ENCODE measurements at regions not wholly inside any gene's neighbourhood (a gene's known extent, or its start where the extent isn't known, plus 50 kb on each side); places are given as distances from the start of the nearest gene placed in this dataset.
A peak's percentile ranks its signal among the peaks of the same experiment; 100 is the strongest.
"Not testable (repeated sequence)": the region's sequence is repeated elsewhere in the genome, so short reads cannot be mapped to it uniquely, and the experiment has no call there.

DNA sequence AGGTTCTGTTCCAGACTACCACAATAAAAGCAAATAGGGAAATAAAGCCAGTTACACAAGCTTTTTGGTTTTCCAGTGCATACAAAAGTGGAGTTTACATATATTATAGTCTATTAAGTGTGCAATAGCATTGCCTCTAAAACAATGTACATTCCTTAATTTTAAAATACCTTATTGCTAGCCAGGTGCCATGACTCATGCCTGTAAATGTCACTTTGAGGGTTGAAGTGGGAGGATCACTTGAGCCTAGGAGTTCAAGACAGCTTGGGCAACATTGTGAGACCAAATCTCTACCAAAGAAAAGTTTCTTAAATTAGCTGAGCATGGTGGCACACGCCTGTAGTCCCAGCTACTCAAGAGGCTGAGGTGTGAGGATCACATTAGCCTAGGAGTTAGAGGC lies 52.9 kb upstream of the IMP4 start:
- DNase-seq (ENCODE audit: low read depth), result no peak

DNA sequence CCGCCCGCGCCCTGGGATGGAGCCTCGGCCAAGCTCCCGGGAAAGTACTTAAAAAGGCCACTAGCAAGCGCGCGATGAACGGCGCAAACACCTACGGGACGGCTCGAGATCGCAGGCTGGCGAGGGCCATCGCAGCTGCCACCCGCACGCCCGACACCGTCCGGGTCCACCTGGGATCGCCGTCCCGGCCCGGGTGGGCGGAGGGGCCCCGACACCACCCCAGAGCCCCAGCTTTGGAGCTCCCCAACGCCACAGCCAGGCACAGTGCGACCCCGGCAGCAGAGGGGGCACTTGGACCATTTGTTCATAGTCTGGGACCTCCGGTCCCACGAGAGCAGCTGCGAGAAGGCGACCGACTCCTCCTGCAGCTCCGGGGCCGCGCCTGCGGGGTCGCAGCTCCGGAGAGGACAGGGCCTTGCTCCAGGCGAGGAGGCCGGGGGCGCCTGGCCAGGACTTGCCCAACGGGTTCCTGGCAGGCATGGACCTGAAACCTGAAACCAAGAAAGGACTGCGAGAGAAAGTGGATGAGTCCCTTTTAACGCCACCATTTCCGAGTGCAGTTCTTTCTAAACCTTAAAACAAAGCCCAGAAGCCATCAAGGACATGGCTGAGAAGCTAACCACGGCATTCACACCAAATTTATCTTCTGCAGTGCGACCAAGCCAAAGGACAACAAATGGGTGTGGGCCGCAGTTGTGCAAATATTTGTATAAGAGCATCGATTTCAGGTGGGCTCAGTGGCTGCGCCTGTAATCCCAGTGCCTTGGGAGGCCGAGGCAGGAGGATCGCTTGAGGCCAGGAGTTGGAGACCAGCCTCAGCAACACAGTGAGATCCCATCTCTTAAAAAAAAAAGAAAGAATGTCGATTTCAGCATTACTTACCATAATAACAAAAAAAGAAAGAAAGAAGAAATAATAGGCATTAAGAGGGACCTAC lies 54.0 kb upstream of the IMP4 start:
- no peak for DNase-seq (ENCODE audit: low read depth)

DNA sequence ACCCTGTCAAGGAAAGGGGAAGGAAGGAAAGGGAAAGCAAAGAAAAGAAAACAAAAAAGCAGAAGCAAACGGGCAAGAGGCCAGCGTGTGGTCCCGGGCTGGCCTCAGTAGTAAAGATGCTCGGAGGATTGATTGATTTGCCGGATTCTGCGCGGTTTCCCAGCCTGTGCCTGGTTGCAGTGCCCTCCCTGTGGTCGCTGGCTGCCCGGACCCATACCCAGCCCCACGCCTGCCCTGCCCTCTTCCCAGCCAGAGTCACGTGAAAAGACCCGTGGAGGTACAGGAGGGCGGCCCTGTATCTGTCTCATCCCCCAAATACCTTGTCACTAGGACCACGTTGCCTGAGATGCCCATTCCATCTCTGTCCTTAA lies 55.1 kb upstream of the IMP4 start:
- DNase-seq (ENCODE audit: low read depth), result no peak

DNA sequence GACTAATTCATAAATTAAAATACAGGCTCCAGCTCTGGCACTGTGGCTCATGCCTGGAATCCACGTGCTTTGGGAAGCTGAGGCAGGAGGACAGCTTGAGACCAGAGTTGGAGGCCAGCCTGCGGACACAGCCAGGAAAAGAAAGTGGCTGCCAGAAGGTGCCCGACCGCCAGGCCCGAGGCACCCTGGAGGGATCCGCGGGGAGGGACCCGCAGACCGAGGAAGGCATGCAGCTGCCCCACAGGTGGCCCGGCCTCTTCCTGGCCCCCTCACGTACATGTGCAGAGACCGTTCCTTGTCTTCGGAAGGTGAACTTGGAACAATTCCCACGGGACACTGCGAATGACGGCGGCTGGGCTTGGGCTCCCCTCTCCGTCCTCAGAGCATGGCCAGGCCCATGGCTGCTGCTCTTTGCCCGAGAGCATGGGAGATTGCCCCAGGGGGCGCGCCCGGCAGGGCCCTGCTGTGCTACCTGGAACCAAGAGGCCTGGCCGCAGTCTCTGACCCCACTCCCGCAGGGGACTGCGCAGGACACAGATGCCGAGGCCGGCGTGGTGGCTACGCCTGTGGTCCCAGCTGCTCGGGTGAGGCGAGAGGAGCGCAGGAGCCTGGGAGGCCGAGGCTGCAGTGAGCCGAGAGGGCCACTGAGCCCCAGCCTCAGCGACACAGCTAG lies 55.6 kb upstream of the IMP4 start:
- no peak for DNase-seq (ENCODE audit: low read depth)

DNA sequence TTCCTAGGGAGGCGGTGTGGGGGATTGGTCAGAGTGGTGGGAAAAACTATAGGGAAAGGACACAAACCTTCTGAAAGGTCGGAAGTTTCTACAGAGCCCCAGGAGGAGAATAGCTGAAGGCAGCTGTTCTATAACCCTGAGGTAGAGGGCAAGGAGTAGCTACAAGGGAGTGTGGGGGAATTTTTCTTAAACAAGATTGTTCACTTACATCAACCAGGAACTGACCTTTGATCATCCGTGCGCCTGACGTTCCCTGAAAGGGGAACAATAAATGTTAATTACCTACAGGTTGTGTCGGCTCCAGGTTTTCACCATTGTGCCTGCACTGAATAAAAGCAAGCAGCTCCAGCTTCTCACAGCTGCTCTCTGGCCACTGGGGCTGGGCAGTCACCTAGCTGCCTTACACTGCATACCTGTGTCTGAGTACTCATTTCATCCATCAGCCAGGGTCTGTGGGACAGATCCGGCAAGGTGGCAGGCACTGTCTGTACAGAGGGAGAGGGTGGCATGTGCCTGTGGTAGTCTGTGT lies 59.3 kb upstream of the IMP4 start:
- not testable (repeated sequence) for DNase-seq (ENCODE audit: low read depth)

DNA sequence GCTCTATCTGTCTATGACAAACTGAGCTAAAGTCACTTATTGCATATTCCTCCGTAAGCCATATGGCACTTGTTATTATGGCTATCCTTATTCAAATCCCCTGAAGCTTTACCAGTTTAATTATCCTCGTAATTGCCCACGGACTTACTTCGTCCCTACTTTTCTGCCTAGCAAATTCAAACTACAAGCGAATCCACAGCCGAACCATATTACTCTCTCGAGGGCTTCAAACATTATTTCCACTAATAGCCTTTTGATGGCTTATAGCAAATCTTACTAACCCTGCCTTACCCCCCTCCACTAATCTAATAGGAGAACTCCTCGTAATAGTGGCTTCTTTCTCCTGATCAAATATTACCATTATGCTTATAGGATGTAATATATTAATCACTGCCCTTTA lies 63.1 kb upstream of the IMP4 start:
- DNase-seq (ENCODE audit: low read depth), result not testable (repeated sequence)

DNA sequence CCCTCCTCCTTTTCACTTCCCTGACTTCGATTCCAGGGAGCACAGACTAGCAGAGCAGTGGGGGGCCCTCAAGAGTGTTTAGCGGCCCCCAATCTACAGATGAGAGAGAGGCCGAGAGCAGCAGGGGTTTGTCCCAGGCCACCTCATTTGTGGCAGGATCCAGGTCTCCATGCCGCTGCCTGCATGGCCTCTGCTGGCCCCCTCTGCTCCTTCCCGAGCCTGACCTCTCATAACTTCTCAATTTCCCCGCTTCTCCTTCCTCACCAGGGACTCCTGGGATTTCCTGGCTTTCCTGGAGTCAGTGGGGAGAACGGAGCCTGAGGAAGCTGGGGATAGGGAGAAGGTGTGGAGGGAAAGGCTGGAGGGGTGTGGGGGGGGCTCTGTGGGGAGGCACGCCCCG lies 70.1 kb upstream of the TUBA3E start:
- DNase-seq (ENCODE audit: low read depth), result not testable (repeated sequence)

DNA sequence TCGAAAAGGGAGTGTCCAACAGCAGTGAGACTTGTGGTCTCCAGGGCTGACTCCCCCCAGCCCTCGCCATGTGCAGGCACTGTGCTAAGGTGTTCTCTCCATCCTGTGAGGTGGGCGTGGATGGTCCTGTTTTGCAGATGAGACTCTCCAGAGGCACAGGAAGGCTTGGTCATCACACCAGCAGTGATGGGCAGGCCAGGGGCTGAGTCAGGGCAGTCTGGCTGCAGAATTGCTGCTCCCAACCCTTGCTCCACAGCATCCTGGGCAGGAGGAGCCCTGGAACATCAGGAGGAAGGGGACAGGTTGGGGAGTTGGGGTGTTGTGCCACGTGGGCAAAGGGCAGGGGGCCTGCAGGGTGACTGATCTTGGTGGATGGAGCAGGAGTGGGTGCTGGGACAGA lies 69.3 kb upstream of the TUBA3E start:
- DNase-seq (ENCODE audit: low read depth), result not testable (repeated sequence)

DNA sequence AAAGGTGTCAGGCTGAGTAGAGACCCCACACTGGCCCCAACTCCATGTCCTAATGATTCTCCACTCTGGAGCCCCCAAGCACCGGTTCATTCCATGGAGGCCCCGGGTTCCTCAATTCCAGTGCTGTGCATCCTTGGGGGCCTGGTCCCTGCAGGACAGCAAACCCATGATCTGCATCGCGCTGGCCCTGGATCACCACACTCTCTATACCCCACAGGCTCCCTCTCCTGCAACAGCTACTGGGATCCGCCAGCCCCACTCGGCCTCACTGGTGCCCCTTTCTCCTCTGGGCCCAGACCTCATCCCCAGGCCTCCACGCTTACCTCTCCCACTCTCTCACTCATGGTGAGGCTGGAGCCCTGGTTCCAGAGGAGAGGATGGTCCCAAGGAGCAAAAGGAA lies 68.6 kb upstream of the TUBA3E start:
- not testable (repeated sequence) for DNase-seq (ENCODE audit: low read depth)

DNA sequence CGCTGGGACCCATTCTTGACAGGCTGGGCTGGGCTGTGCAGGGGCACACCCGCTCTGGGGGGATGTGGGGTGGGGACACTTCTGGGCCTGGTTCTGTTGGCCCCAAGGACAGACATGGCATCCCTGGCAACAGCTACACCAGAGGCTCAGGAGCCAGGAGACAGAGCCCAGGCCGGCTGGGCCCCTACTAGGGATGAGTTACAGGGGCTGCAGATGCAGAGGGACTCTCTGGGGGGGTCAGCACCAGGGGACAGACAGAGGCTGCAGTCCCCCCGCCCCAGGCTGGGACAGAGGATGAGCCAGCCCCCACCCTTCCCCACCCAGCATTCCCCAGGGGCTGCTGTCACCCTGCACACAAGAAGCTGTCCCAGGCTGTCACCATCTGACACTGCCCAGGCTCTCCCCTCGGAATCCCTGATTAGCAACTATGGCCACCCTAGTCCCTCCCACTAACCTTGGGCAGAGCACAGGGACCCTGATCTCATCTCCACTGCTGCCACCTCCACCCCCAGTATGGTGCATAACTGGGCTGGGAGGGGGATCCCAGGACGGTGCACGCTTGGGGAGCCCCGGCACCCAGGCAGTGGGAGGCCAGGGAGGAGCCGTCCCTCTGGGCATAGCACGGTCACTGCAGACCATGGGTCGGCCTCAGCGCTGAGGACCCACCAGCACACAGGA lies 67.5 kb upstream of the TUBA3E start:
- not testable (repeated sequence) for DNase-seq (ENCODE audit: low read depth)

DNA sequence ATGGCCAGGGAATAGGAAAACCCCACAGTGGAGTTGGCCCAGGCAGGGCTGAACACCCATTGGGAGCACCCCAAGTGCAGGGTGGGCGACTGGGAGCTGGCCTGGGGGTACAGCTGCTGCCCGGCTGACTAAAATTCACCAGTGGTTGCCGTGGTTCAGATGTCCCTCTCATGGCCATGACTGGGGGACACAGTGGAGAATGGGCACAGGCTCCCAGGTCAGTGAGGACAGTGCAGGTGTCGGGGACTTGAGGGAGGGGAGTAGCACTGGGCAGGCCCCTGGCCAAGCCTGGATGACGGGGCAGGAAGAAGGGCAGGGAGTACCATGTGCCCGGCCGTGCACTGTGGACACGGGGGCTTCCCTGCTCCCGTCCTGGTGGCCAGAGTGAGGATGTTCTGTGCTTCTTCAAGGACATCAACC lies 66.7 kb upstream of the TUBA3E start:
- DNase-seq (ENCODE audit: low read depth), result not testable (repeated sequence)

DNA sequence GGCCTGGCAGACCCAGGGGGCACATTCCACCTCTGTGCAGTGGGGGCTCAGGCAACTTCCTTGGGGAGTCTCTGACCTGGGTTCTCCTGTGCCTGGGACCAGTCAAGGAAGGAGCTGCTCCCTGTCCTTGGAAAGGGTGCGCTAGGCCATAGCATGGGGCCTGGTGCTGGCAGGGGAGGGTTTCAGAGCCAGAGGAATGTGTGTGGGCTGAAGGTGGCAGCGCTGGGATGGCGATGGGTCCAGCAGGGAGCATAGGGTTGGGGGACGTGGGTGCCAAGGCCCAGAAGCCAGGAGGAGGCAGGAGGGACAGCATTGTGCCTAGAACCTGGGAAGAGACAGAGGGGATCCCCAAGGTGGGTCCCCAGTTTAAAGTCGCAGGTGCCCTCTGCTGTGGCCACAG lies 66.3 kb upstream of the TUBA3E start:
- DNase-seq (ENCODE audit: low read depth), result no peak

DNA sequence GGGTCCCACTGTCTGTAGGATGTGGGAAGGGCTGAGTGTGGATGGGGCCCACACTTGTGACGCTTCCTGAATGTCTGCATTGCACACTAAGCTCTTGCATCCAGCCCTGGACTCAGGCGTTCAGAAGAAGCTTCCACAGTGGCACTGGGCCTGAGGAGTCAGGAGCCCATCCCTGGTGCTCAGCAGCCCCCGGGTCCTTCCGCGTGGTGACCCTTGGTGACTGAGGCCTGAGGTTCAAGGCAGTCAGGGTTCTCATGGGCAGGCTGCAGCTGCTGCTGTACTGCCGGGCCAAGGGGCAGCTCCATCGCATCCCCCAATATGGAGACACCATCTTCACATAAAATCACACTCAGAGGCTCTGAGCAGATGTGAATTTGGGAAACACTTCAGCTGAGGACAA lies 65.8 kb upstream of the TUBA3E start:
- no peak for DNase-seq (ENCODE audit: low read depth)

DNA sequence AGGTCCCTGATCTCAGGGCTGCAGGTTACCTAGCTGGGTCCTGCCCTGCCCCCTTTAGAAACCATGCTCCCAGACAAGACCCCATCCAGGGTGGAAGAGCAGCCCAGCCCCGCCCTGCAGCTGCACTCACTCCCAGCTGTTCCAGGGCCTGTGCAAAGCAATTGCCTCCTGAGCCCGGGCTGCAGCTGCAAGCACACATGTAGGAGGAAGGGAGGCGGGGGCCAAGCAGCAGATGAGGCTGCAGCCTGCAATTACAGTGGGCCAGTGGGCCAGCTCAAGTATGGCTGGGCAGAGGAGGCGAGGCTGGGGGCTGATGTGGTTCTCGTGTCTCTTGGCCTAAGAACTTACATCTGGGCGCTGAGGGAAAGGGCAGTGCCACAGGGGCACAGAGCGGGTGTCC lies 65.4 kb upstream of the TUBA3E start:
- DNase-seq (ENCODE audit: low read depth), result no peak

DNA sequence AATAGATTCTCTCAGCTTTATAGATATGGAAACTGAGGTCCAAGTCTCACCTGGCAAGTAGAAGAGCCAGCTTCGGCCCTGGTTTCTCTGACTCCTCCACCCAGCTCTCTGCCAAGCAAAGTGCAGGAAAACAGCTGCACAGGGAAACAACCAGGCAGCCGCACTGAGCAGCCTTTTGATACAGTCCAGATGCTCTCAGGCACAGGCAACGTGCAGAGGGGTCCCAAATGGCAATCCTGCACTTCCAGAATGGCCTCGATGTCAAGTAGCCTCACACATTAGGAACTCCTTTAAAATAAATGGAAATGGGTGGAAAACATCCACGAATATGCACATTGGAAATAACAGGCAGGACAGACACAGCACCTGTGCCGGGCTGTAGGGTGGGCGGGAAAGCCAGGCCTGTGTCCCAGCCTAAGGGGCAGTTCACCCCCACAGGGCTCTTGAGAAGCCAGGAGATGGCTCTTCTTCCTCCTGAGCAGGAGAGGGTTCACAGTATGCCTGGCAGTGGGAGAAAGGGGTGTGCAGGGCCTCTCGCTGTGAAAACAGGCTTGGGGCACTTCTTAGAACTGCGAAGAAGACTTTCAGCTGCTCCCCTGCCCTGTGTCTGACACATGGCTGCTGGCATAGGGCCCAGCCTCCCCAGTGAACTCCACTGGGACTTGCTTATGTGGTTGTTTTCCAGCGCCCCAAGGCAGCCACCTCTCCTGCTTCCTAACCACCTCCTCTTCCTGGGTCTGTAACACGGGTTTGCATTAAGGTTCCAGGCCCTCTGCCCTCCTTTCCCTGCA lies 63.9 kb upstream of the TUBA3E start:
- DNase-seq (ENCODE audit: low read depth), result peak; percentile 78

DNA sequence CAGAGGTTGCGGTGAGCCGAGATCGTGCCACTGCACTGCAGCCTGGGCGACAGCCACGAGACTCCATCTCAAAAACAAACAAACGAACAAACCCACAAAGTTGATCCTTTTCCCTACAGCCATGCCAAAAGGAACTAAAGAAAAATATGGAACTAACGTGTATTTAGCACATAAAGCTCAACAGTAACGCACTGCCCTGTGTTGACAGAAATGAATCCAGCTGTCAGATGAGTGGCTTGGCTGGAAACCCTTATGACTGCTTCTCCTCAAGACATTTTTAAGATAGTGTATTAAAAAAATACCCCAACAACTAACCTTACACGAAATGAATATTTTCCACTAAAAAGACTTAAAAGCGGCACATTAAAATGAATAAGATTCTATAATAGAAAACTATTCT lies 62.9 kb upstream of the TUBA3E start:
- no peak for DNase-seq (ENCODE audit: low read depth)

DNA sequence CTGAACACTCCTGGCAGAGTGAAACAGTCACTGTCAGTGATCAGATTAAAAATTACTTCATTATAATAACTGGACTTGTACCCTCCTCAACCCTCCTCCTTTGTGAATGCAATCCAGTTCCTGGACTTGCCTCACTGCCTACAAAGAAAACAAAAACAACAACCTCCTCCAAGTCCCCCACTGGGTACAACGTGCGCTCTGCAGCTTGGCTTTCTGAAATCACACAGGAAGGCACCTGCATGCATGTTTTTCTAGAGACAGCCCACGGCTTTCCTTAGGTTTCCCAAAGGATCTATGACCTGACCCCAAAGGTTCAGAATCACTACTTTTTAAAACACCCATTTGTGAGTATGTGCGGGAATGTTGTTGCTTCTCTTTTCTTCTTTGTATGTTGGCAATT lies 61.4 kb upstream of the TUBA3E start:
- DNase-seq (ENCODE audit: low read depth), result no peak

DNA sequence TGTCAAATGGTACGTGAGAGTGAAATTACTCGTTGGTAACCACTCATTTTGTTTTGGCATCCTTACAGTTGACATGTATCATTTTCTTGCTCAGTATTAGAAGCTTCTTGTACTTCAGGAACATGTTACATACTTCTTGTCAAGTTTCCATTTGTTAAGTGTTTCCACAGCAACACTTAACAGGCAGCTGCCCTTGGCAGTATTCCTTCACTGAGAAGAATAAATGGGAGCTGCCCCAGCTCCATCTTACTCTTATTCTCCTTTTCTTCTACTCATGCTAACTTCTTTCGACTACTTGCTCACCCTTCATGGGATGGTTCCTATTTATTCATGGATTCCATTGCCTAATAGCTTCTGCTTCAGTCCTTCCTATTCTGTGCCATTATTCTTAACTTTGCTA lies 60.1 kb upstream of the TUBA3E start:
- no peak for DNase-seq (ENCODE audit: low read depth)

DNA sequence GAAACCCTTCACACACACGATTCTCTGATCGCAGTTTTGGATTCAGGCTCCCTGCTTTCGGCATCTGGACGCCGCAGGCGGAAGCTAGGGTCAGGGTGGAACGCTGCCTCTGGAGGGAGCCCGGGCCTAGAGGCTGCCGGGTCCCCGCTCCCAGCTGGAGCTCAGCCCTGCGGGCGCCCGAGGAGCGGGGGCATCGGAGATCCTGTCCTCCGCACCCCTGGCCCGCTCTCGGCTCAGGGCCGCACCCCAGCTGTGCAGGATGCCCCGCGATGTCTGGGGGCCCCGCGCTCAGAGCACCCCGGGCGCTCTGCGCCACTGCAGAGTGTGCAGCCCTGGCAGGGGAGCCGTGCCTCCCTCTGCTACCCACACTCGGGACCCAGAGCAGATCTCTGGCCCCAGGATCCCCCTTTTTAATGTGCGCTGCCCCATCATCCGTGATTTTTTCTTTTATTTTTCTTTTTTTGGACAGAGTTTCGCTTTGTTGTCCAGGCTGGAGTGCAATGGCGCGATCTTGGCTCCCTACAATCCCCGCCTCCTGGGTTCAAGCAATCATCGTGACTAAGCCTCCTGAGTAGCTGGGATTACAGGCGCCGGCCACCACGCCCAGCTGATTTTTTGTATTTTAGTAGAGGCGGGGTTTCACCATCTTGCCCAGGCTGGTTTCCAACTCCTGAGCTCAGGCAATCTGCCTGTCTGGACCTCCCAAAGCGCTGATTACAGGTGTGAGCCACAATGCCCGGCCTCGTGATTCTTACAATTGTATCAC lies 54.8 kb upstream of the TUBA3E start:
- peak; percentile 84 for DNase-seq (ENCODE audit: low read depth)

DNA sequence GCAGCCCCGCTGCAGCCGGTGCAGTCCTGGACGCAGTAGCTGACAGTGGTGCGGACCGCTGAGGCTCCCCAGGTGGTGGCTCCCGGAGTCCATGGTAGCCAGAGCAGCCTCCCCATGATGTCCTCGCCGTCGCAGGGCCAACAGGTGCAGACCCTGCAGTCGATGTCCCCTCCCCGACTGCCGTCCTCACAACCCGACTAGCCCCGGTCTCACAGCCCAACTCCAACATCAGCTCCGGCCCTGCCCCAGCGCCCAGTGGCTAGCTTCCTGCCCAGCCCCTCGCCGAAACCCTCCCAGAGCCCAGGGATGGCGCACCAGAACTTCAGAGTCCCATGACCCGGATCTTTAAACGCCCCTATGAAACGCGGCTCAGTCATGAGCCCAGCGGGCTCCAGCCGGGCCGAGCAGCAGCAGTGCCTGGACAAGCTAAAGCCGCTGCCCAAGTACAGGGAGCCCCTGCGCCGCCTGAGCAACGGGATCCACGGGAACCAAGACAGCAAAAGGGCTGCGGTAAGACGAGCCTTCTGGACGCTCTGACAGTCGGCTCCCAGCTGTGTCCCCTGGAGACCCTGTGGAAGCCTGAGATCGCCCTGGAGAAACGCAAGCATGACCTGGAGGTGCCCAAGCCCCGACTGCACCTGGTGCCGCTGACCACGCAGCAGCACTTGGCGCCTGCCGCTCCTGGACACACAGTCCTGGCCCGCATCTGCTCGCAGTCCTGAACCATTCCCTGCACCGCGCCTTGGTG lies 53.8 kb upstream of the TUBA3E start:
- DNase-seq (ENCODE audit: low read depth), result no peak
